Stimulated activated naive CD8-positive, alpha-beta T cell treated with anti-CD3 and anti-CD28 coated beads, Interleukin-15, amount 100 ng/mL, for 72 hours (primary cell): ENCODE measurements at regions not wholly inside any gene's neighbourhood (a gene's known extent, or its start where the extent isn't known, plus 50 kb on each side); places are given as distances from the start of the nearest gene placed in this dataset.

ENCODE experiments used
- ATAC-seq: fragments of 150-1000 bp; cut with Tn5 transposase; 2 replicates; pipeline ENCODE4 v1.10.0; 2021; ENCODE audit warnings: mild to moderate bottlenecking, moderate library complexity
- DNase-seq, 2 donors: peaks; one replicate each; pipeline ENCODE4 v3.0.0; 2021 to 2022
- H3K27ac Mint-ChIP-seq, 2 donors: one replicate each; pipeline ENCODE4 v1.8.0; 2022; ENCODE audit warnings: mild to moderate bottlenecking in 2 of 2, mixed read lengths in 2 of 2, moderate library complexity in 2 of 2
- H3K27me3 Mint-ChIP-seq: one replicate; pipeline ENCODE4 v1.8.0; 2022; ENCODE audit warnings: mixed read lengths
- H3K4me1 Mint-ChIP-seq: one replicate; pipeline ENCODE4 v1.8.0; 2022; ENCODE audit warnings: mild to moderate bottlenecking, mixed read lengths
- H3K4me3 Mint-ChIP-seq, 2 donors: one replicate each; pipeline ENCODE4 v1.8.0; 2022; ENCODE audit warnings: mild to moderate bottlenecking in 2 of 2, mixed read lengths in 2 of 2, moderate library complexity in 1 of 2
- H3K9me3 Mint-ChIP-seq, 2 donors: one replicate each; pipeline ENCODE4 v1.8.0; 2022; ENCODE audit warnings: mixed read lengths in 2 of 2

DNA sequence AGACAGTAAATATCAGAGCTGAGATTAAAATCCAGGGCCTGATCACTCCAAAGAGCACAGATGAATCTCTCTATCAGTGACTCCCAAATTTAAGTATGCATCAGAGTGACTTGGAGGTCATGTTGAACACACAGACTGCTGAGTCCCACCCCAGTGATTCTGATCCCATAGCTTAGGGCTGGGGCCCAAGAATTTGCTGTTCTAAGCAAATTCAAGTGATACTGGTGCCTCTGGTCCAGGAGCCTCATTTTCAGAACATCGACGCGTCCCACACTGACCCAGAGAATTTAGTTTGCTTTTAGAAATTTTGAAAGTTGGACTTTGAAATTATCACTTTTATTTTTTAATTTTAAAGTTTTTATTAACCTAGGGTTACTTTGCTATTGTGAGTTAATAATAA lies 72.7 kb upstream of the NETO1 start:
- no peaks in the 10 kb centered on the region for H3K4me1 Mint-ChIP-seq
- no peaks in the 10 kb centered on the region for H3K27me3 Mint-ChIP-seq
- H3K9me3 Mint-ChIP-seq, result peaks cover 0 to 5% of the 10 kb centered on the region in 2 donors

GRCh38 chr18:72935744-72936143 lies 68.0 kb upstream of the NETO1 start:
- H3K4me1 Mint-ChIP-seq, result no peaks in the 10 kb centered on the region
- DNase-seq, result no peak
- no peak overlapping the region for H3K27ac Mint-ChIP-seq
- H3K9me3 Mint-ChIP-seq, result peaks cover 0 to 5% of the 10 kb centered on the region in 2 donors
- H3K27me3 Mint-ChIP-seq, result no peaks in the 10 kb centered on the region
- no peak for ATAC-seq
- H3K4me3 Mint-ChIP-seq, result no peak overlapping the region

More for the DNA sequence above, 72.7 kb upstream of the NETO1 start:
- DNase-seq (no peak), ATAC-seq (no peak)
- Mint-ChIP-seq H3K4me3 (no peak overlapping the region), H3K27ac (no peak overlapping the region)

GRCh38 chr18:72922895-72923294 lies 55.1 kb upstream of the NETO1 start:
- Mint-ChIP-seq H3K27ac (no peak overlapping the region), H3K9me3 (peaks cover 20 to 38% of the 10 kb centered on the region in 2 donors), H3K4me3 (no peak overlapping the region), H3K27me3 (no peaks in the 10 kb centered on the region), H3K4me1 (no peaks in the 10 kb centered on the region)
- DNase-seq, result no peak
- no peak for ATAC-seq
